ENCODE measurements at regions not wholly inside any gene's neighbourhood (a gene's known extent, or its start where the extent isn't known, plus 50 kb on each side); places are given as distances from the start of the nearest gene placed in this dataset.
A peak's percentile ranks its signal among the peaks of the same experiment; 100 is the strongest.

DNA sequence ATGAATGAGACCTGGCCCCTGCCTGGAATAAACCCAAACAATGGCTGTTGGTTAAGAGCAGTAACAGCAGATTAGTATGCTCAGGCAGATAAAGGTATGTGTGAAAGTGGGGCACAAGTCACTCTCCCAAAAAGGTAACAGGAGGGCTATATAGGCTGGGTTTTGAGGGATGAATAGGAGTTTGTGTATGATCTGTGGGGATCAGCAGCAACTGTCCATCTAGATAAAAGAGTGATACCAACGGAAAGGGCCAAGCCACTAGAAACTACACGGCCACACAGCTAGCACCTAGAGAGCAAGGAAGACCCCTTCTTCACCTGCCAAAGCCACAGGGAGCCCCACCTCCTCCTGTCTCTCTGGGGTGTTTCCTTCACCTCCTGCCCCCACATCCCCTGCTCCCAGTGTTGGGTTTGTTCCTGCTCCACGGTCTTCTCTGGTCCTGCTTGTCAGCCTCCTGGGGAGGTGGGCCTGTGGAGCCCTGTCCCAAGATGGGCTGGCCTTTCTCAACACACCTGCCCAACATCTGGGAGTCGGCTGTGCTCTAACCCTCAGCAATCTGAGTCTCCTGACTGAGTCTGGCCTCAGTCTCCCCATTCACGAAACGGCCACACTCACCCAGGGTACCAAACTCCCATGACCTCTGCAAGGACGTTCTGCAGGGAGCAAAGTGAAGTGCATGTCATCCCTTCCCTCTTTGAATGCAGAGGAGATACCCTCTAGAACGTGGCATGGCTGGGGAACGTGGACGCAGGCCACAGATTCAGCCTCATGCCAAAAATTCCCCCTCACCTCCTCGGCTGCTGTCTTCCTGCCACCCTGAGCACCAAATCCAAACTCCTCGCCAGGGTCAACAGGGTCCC is 108.2 kb downstream of the NCOR2 start:
- H3K27me3 ChIP-seq, result no peaks in the 10 kb centered on the region
- H3K36me3 ChIP-seq, result peaks cover 67% of the 10 kb centered on the region
- no peaks in the 10 kb centered on the region for H3K9me3 ChIP-seq
- H3K4me1 ChIP-seq, result peaks cover 45% of the 10 kb centered on the region
- WGBS, result 95% methylated on average over 12 of the region's 12 CpGs
- DNase-seq (ENCODE audit: low spot score in 2 of 2), result no peak
- no peak overlapping the region for H3K27ac ChIP-seq
- no peak overlapping the region for H3K4me3 ChIP-seq
- no peak for TF ChIP-seq POLR2AphosphoS5 (IDR thresholded peaks at IDR 0.05)
- TF ChIP-seq, protein P1, sequence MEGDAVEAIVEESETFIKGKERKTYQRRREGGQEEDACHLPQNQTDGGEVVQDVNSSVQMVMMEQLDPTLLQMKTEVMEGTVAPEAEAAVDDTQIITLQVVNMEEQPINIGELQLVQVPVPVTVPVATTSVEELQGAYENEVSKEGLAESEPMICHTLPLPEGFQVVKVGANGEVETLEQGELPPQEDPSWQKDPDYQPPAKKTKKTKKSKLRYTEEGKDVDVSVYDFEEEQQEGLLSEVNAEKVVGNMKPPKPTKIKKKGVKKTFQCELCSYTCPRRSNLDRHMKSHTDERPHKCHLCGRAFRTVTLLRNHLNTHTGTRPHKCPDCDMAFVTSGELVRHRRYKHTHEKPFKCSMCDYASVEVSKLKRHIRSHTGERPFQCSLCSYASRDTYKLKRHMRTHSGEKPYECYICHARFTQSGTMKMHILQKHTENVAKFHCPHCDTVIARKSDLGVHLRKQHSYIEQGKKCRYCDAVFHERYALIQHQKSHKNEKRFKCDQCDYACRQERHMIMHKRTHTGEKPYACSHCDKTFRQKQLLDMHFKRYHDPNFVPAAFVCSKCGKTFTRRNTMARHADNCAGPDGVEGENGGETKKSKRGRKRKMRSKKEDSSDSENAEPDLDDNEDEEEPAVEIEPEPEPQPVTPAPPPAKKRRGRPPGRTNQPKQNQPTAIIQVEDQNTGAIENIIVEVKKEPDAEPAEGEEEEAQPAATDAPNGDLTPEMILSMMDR (IDR thresholded peaks at IDR 0.05), result no peak

DNA sequence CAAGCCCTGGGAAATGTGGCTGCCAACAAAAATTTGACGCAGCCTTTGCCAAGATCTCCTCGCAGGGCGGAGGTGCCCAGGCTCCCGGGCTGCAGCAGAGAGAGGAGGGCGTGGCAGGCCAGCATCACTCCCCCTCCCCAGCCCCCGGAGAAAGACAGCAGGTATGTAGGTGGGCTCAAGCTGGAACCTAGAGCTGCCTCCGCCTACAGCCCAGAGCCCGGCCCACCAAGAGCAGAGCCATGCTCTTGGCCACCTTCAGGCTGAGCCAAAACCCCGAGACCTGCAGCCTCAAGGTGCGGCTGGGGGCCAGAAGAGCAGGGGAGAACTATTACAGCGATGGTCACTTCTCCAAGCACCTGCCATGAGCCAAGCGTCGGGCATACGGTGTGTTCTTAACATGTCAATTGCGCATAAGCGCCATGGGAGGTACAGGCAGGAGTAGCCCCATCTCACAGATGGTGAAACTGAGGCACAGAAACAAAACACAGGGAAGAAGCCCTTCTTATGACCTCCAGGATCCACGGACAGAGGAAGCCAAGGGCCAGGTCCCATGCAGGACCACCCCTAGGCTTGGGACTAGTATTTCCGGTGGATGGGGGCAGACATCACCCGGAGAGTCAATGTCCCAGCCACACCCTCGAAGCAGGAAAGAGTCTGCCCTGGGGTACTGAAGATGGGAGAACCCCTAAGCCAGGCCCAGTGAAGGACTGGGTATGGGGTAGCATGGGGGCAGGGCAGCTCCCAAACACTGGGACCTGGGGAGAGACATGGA is 109.0 kb downstream of the NCOR2 start:
- WGBS, result 79% methylated on average over 7 of the region's 20 CpGs
- Histone ChIP-seq H3K27me3 (no peaks in the 10 kb centered on the region), H3K27ac (peak overlapping the region; percentile 82), H3K36me3 (peaks cover 58% of the 10 kb centered on the region), H3K4me1 (peaks cover 45% of the 10 kb centered on the region), H3K9me3 (no peaks in the 10 kb centered on the region), H3K4me3 (no peak overlapping the region)
- DNase-seq (ENCODE audit: low spot score in 2 of 2), result no peak
- TF ChIP-seq, protein P1 (IDR thresholded peaks at IDR 0.05), result no peak
- TF ChIP-seq EP300 (IDR thresholded peaks at IDR 0.05), result no peak
- TF ChIP-seq POLR2AphosphoS5 (IDR thresholded peaks at IDR 0.05), result no peak

DNA sequence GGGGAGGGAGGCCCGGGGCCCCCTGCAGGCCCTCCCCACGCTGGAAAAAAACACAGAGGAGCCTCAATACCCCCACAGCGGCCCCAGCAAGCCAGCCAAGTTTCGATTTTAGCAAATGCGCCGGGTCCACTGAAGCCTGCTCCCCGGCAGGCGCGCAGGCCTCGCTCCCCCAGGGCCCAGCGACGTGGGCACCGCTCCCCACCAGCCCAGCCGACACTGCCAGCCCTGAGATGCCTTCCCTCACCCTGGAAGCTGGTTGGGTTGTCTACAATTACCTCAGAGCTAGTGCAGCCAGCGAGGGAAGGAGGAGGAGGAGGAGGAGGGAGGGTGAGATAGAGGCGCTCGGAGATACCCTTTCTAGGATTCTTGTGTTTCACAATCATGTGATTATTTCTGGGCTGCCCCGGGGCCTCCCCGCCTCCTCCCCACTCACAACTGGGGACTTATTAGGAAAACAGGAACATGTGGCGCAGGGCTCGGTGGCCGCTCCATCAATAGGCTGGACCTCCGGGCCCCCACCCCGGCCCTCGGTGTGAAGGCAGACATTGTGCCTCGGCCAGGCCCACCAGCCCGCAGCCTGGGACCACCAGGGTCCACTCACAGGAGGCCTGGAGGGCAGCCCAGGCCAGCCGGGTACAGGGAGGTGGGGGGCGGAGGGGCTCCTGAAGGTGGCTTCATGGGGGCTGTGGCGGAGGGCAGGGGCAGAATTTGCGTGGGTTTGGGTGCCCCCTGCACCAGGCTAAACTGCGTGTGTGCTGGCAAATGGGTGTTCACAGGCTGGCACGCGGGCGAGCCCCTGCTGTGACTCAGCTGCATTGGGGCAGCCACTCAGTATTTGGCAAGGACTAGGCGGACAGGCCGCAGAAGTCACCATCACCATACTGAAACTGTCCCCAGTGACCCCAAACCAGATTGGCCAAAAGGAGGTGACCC is 109.9 kb downstream of the NCOR2 start:
- H3K36me3 ChIP-seq, result peaks cover 56% of the 10 kb centered on the region
- DNase-seq (ENCODE audit: low spot score in 2 of 2), result peak; percentile 91 to 94
- H3K4me3 ChIP-seq, result peak overlapping the region; percentile 40
- TF ChIP-seq POLR2A (IDR thresholded peaks at IDR 0.05) (no peak), POLR2AphosphoS5 (IDR thresholded peaks at IDR 0.05) (no peak), EP300 (IDR thresholded peaks at IDR 0.05) (no peak)
- TF ChIP-seq, protein P1 (IDR thresholded peaks at IDR 0.05), result no peak
- H3K27ac ChIP-seq, result peak overlapping the region; percentile 82
- H3K9me3 ChIP-seq, result no peaks in the 10 kb centered on the region
- no peaks in the 10 kb centered on the region for H3K27me3 ChIP-seq
- peaks cover 54% of the 10 kb centered on the region for H3K4me1 ChIP-seq
- WGBS, result 34% methylated on average over 9 of the region's 37 CpGs

DNA sequence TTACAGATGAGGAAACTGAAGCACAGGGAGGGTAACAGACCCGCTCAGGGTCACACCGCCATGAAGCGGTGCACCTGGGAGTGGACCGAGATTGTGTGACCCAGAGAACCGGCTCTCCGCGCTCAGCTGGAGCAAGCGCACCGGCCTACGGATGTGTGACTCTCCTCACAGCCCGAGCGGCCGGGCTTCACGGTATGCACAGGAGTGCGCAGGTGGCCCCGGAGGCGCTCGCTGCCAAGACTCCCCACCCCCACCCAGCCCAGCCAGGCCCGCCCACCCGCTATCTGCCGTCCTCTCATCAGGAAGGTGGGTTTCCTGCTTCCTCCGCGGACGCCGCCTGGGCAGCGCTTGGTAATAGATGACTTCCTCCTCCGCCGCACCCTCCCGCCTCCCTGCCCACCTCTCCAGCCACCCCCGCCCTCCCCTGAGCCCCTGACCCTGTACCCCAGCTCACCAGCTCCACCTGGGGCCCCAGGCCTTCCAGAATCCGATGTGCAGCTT is 110.7 kb downstream of the NCOR2 start:
- H3K9me3 ChIP-seq, result no peaks in the 10 kb centered on the region
- H3K36me3 ChIP-seq, result peaks cover 48% of the 10 kb centered on the region
- H3K27me3 ChIP-seq, result no peaks in the 10 kb centered on the region
- TF ChIP-seq POLR2A (IDR thresholded peaks at IDR 0.05) (no peak), POLR2AphosphoS5 (IDR thresholded peaks at IDR 0.05) (no peak), EP300 (IDR thresholded peaks at IDR 0.05) (no peak)
- TF ChIP-seq, protein P1 (IDR thresholded peaks at IDR 0.05), result no peak
- peaks cover 61% of the 10 kb centered on the region for H3K4me1 ChIP-seq
- DNase-seq (ENCODE audit: low spot score in 2 of 2), result peak in 1 of 2 donors; percentile 65
- WGBS, result 82% methylated on average over 22 of the region's 31 CpGs
- H3K27ac ChIP-seq, result peak overlapping the region; percentile 82
- peak overlapping the region; percentile 40 for H3K4me3 ChIP-seq
